TTC549 (cell line): ENCODE measurements at regions not wholly inside any gene's neighbourhood (a gene's known extent, or its start where the extent isn't known, plus 50 kb on each side); places are given as distances from the start of the nearest gene placed in this dataset.

Experiments used
- FAIRE-seq: peaks from 2 replicates; lab custom pipeline; 2012; peaks lifted over from hg19 to GRCh38; lab: Jason Lieb, UNC

GRCh38 chr2:191515551-191515950, 162.4 kb upstream of the NABP1 start:
- no peak for FAIRE-seq

GRCh38 chr2:191516260-191516659, 161.7 kb upstream of the NABP1 start:
- no peak for FAIRE-seq

GRCh38 chr2:191521608-191522208, 156.2 kb upstream of the NABP1 start:
- no peak for FAIRE-seq

- no peak for FAIRE-seq
Observed at GRCh38 chr2:191522478-191523120, 155.3 kb upstream of the NABP1 start.

GRCh38 chr2:191526091-191526490, 151.8 kb upstream of the NABP1 start:
- FAIRE-seq, result no peak

GRCh38 chr2:191526536-191526935, 151.4 kb upstream of the NABP1 start:
- FAIRE-seq, result no peak

- FAIRE-seq, result no peak
Observed at GRCh38 chr2:191526953-191527556, 150.9 kb upstream of the NABP1 start.

GRCh38 chr2:191530618-191531017, 147.3 kb upstream of the NABP1 start:
- FAIRE-seq, result no peak

- no peak for FAIRE-seq
Observed at GRCh38 chr2:191533693-191534180, 144.2 kb upstream of the NABP1 start.

GRCh38 chr2:191537921-191538320, 140.0 kb upstream of the NABP1 start:
- no peak for FAIRE-seq

GRCh38 chr2:191538334-191538903, 139.5 kb upstream of the NABP1 start:
- FAIRE-seq, result no peak

- FAIRE-seq, result no peak
Observed at GRCh38 chr2:191539068-191539467, 138.9 kb upstream of the NABP1 start.

GRCh38 chr2:191540681-191541080, 137.3 kb upstream of the NABP1 start:
- no peak for FAIRE-seq

GRCh38 chr2:191543708-191544107, 134.2 kb upstream of the NABP1 start:
- FAIRE-seq, result no peak

- FAIRE-seq, result no peak
Observed at GRCh38 chr2:191544461-191545062, 133.4 kb upstream of the NABP1 start.

- no peak for FAIRE-seq
Observed at GRCh38 chr2:191545361-191545760, 132.6 kb upstream of the NABP1 start.

- FAIRE-seq, result no peak
Observed at GRCh38 chr2:191552066-191552465, 125.9 kb upstream of the NABP1 start.

GRCh38 chr2:191554240-191554639, 123.7 kb upstream of the NABP1 start:
- FAIRE-seq, result no peak

- FAIRE-seq, result peak; percentile 63
Observed at GRCh38 chr2:191555092-191555742, 122.7 kb upstream of the NABP1 start.

GRCh38 chr2:191556463-191556862, 121.5 kb upstream of the NABP1 start:
- no peak for FAIRE-seq

GRCh38 chr2:191557841-191558240, 120.1 kb upstream of the NABP1 start:
- no peak for FAIRE-seq

GRCh38 chr2:191559569-191559968, 118.4 kb upstream of the NABP1 start:
- no peak for FAIRE-seq
